ENCODE measurements at regions not wholly inside any gene's neighbourhood (a gene's known extent, or its start where the extent isn't known, plus 50 kb on each side); places are given as distances from the start of the nearest gene placed in this dataset.

DNA sequence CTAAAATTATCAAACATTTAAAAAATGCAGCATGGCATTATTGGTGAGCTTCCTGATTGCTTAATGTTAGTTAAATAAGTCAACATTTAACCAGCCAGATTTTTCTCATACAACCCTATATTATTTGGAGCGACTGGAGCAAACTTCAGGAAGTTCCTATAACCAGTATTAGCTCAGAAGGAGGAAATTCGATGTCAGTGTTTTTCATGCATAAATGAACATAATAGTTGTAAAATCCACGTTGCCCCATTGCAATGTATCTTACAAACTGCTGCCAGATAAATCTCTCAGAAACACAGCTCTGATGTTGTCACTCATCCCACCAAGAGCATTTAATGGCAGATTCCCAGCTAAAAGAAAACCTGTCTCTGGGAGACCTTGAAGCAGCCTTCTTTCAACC is 278.5 kb downstream of the CASP12 start:
- CTCF ChIA-PET, result no interaction called here

DNA sequence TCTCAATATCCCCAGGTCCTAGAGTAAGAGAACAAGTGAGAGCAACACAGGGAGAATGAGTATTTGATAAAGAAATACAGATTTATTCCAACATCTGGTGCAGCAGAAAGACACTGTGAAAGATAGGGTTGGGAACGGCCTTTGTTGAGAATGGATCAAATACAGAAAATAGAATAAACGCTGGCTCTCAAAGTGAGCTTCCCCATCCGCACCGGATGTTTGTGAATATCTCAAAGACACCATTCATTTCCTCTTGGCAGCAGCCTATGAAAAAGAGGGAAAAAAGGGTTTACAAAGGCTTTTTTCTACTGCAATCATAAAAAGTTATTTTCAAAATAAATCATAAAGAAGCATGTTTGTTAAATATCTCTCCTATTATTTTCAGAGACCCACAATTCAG is 279.3 kb downstream of the CASP12 start:
- H3F3A ChIP-seq (ENCODE audit: low read length, unreplicated experiment), result no peaks in the 10 kb centered on the region
- no peaks in the 10 kb centered on the region for H4K20me1 ChIP-seq (ENCODE audit: low read length)
- ATAC-seq (no peak), DNase-seq (no peak)
- H3K27ac ChIP-seq (ENCODE audit: low read length), result no peak overlapping the region
- H2AFZ ChIP-seq (ENCODE audit: low read length), result no peak overlapping the region
- no peaks in the 10 kb centered on the region for H3K79me2 ChIP-seq (ENCODE audit: low read length)
- H3K36me3 ChIP-seq (ENCODE audit: low read depth, low read length), result no peaks in the 10 kb centered on the region
- CTCF ChIA-PET, result no interaction called here
- POLR2A ChIA-PET (ENCODE audit: unreplicated experiment), result no interaction called here
- H3K27me3 ChIP-seq (ENCODE audit: low read length), result no peaks in the 10 kb centered on the region
- H3K9ac ChIP-seq (ENCODE audit: low read length), result no peak overlapping the region
- no peaks in the 10 kb centered on the region for H3K9me3 ChIP-seq (ENCODE audit: low read length)
- H3K4me3 ChIP-seq (ENCODE audit: low read length), result no peak overlapping the region
- intact Hi-C loops (cut with micrococcal nuclease), result no loop called here
- H3K4me1 ChIP-seq (ENCODE audit: insufficient read depth, low read length), result peaks cover 16% of the 10 kb centered on the region
- no TSS peak for BruUV-seq (replicated peaks)
- no peak overlapping the region for H3K4me2 ChIP-seq (ENCODE audit: low read length)
- no peaks in the 10 kb centered on the region for H3K9me2 ChIP-seq (replicated peaks; ENCODE audit: low read length)
- TF ChIP-seq, protein P1, sequence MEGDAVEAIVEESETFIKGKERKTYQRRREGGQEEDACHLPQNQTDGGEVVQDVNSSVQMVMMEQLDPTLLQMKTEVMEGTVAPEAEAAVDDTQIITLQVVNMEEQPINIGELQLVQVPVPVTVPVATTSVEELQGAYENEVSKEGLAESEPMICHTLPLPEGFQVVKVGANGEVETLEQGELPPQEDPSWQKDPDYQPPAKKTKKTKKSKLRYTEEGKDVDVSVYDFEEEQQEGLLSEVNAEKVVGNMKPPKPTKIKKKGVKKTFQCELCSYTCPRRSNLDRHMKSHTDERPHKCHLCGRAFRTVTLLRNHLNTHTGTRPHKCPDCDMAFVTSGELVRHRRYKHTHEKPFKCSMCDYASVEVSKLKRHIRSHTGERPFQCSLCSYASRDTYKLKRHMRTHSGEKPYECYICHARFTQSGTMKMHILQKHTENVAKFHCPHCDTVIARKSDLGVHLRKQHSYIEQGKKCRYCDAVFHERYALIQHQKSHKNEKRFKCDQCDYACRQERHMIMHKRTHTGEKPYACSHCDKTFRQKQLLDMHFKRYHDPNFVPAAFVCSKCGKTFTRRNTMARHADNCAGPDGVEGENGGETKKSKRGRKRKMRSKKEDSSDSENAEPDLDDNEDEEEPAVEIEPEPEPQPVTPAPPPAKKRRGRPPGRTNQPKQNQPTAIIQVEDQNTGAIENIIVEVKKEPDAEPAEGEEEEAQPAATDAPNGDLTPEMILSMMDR (conservative IDR thresholded peaks at IDR 0.05; ENCODE audit: low read depth, low read length), result no peak
- TF ChIP-seq EZH2phosphoT487 (IDR thresholded peaks at IDR 0.05; ENCODE audit: borderline replicate concordance, low read length), result no peak
- TF ChIP-seq EZH2 (IDR thresholded peaks at IDR 0.05; ENCODE audit: low read length, unreplicated experiment), result no peak

More for the DNA sequence above, 278.5 kb downstream of the CASP12 start:
- H3K79me2 ChIP-seq (ENCODE audit: low read length), result no peaks in the 10 kb centered on the region
- no peak overlapping the region for H3K4me3 ChIP-seq (ENCODE audit: low read length)
- no peaks in the 10 kb centered on the region for H3F3A ChIP-seq (ENCODE audit: low read length, unreplicated experiment)
- BruUV-seq (replicated peaks), result no TSS peak
- no peak overlapping the region for H3K4me2 ChIP-seq (ENCODE audit: low read length)
- no peak overlapping the region for H3K9ac ChIP-seq (ENCODE audit: low read length)
- no peak for DNase-seq
- ATAC-seq, result no peak
- H4K20me1 ChIP-seq (ENCODE audit: low read length), result no peaks in the 10 kb centered on the region
- H3K9me3 ChIP-seq (ENCODE audit: low read length), result no peaks in the 10 kb centered on the region
- H3K27ac ChIP-seq (ENCODE audit: low read length), result no peak overlapping the region
- TF ChIP-seq EZH2 (IDR thresholded peaks at IDR 0.05; ENCODE audit: low read length, unreplicated experiment) (no peak), EZH2phosphoT487 (IDR thresholded peaks at IDR 0.05; ENCODE audit: borderline replicate concordance, low read length) (no peak)
- TF ChIP-seq, protein P1 (conservative IDR thresholded peaks at IDR 0.05; ENCODE audit: low read depth, low read length), result no peak
- no peaks in the 10 kb centered on the region for H3K36me3 ChIP-seq (ENCODE audit: low read depth, low read length)
- peak overlapping the region; percentile 44; the same call in 1 of the 2 replicates for H2AFZ ChIP-seq (ENCODE audit: low read length)
- H3K9me2 ChIP-seq (replicated peaks; ENCODE audit: low read length), result no peaks in the 10 kb centered on the region
- H3K4me1 ChIP-seq (ENCODE audit: insufficient read depth, low read length), result peaks cover 20% of the 10 kb centered on the region
- POLR2A ChIA-PET (ENCODE audit: unreplicated experiment), result no interaction called here
- H3K27me3 ChIP-seq (ENCODE audit: low read length), result no peaks in the 10 kb centered on the region
- intact Hi-C loops (cut with micrococcal nuclease), result loop anchor here (5.0 kb wide), 3 partner anchors 48 to 1243 kb away; no protein-coding TSS in a partner anchor

DNA sequence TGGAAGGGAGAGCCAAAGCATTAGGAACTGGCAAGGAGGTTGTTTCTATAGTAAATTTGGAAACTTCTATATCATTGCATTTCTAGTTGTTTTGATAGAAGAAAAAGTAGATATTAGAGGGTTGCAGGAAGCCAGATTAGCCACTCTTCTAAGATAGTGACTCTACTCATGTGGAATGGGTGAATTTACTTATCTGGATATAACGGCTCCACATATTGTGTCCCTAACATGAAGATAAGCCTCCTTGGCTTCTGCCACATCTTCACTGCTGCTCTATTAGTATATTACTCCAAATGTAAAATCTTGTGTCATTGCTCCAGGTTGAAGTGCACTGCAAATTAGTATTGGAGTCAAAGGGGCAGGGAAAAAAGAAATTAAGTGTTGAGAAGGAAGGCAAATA is 283.3 kb downstream of the CASP12 start:
- no peak for DNase-seq
- ChIA-PET CTCF (no interaction called here), POLR2A (ENCODE audit: unreplicated experiment) (no interaction called here)
- Histone ChIP-seq H3K9me2 (replicated peaks; ENCODE audit: low read length) (no peaks in the 10 kb centered on the region), H3K27ac (ENCODE audit: low read length) (no peak overlapping the region), H3K4me3 (ENCODE audit: low read length) (no peak overlapping the region), H3K4me1 (ENCODE audit: insufficient read depth, low read length) (no peaks in the 10 kb centered on the region), H3K36me3 (ENCODE audit: low read depth, low read length) (no peaks in the 10 kb centered on the region), H4K20me1 (ENCODE audit: low read length) (no peaks in the 10 kb centered on the region), H3K4me2 (ENCODE audit: low read length) (no peak overlapping the region), H2AFZ (ENCODE audit: low read length) (no peak overlapping the region), H3K27me3 (ENCODE audit: low read length) (no peaks in the 10 kb centered on the region), H3K9me3 (ENCODE audit: low read length) (no peaks in the 10 kb centered on the region), H3K79me2 (ENCODE audit: low read length) (no peaks in the 10 kb centered on the region), H3K9ac (ENCODE audit: low read length) (no peak overlapping the region), H3F3A (ENCODE audit: low read length, unreplicated experiment) (no peaks in the 10 kb centered on the region)
- BruUV-seq (replicated peaks), result no TSS peak
- intact Hi-C loops (cut with micrococcal nuclease), result no loop called here
- TF ChIP-seq, protein P1 (conservative IDR thresholded peaks at IDR 0.05; ENCODE audit: low read depth, low read length), result no peak
- no peak for ATAC-seq

Data from PC-3 (cell line).